ENCODE measurements at regions not wholly inside any gene's neighbourhood (a gene's known extent, or its start where the extent isn't known, plus 50 kb on each side); places are given as distances from the start of the nearest gene placed in this dataset.

GRCh38 chr18:41814651-41815050 lies 140.4 kb upstream of the PIK3C3 start:
- H3K4me1 ChIP-seq, result no peaks in the 10 kb centered on the region
- no peak overlapping the region for H3K27ac ChIP-seq
- no peak for DNase-seq (ENCODE audit: low spot score in 2 of 2)
- no peaks in the 10 kb centered on the region for H3K27me3 ChIP-seq
- WGBS, result 57% methylated on average over 2 of the region's 2 CpGs
- TF ChIP-seq, protein P1, sequence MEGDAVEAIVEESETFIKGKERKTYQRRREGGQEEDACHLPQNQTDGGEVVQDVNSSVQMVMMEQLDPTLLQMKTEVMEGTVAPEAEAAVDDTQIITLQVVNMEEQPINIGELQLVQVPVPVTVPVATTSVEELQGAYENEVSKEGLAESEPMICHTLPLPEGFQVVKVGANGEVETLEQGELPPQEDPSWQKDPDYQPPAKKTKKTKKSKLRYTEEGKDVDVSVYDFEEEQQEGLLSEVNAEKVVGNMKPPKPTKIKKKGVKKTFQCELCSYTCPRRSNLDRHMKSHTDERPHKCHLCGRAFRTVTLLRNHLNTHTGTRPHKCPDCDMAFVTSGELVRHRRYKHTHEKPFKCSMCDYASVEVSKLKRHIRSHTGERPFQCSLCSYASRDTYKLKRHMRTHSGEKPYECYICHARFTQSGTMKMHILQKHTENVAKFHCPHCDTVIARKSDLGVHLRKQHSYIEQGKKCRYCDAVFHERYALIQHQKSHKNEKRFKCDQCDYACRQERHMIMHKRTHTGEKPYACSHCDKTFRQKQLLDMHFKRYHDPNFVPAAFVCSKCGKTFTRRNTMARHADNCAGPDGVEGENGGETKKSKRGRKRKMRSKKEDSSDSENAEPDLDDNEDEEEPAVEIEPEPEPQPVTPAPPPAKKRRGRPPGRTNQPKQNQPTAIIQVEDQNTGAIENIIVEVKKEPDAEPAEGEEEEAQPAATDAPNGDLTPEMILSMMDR (IDR thresholded peaks at IDR 0.05), result no peak
- TF ChIP-seq EP300 (IDR thresholded peaks at IDR 0.05), result no peak
- TF ChIP-seq POLR2AphosphoS5 (IDR thresholded peaks at IDR 0.05), result no peak
- TF ChIP-seq POLR2A (IDR thresholded peaks at IDR 0.05), result no peak
- H3K36me3 ChIP-seq, result no peaks in the 10 kb centered on the region
- no peak overlapping the region for H3K4me3 ChIP-seq
- no peaks in the 10 kb centered on the region for H3K9me3 ChIP-seq

GRCh38 chr18:41809652-41810051 lies 145.4 kb upstream of the PIK3C3 start:
- Histone ChIP-seq H3K4me3 (no peak overlapping the region), H3K27ac (no peak overlapping the region), H3K36me3 (no peaks in the 10 kb centered on the region), H3K9me3 (no peaks in the 10 kb centered on the region), H3K27me3 (no peaks in the 10 kb centered on the region), H3K4me1 (no peaks in the 10 kb centered on the region)
- TF ChIP-seq POLR2A (IDR thresholded peaks at IDR 0.05), result no peak
- no peak for TF ChIP-seq POLR2AphosphoS5 (IDR thresholded peaks at IDR 0.05)
- TF ChIP-seq, protein P1 (IDR thresholded peaks at IDR 0.05), result no peak
- no peak for TF ChIP-seq EP300 (IDR thresholded peaks at IDR 0.05)
- DNase-seq (ENCODE audit: low spot score in 2 of 2), result no peak
- WGBS, result 40% methylated on average over 2 of the region's 2 CpGs

- Histone ChIP-seq H3K36me3 (no peaks in the 10 kb centered on the region), H3K9me3 (no peaks in the 10 kb centered on the region), H3K4me1 (no peaks in the 10 kb centered on the region), H3K4me3 (no peak overlapping the region), H3K27me3 (no peaks in the 10 kb centered on the region), H3K27ac (no peak overlapping the region)
- DNase-seq (ENCODE audit: low spot score in 2 of 2), result no peak
- TF ChIP-seq, protein P1 (IDR thresholded peaks at IDR 0.05), result no peak
- no peak for TF ChIP-seq EP300 (IDR thresholded peaks at IDR 0.05)
- no peak for TF ChIP-seq POLR2AphosphoS5 (IDR thresholded peaks at IDR 0.05)
- no peak for TF ChIP-seq POLR2A (IDR thresholded peaks at IDR 0.05)
- 77% methylated on average over 3 of the region's 3 CpGs for WGBS
Observed at GRCh38 chr18:41805341-41805740, 149.7 kb upstream of the PIK3C3 start.

DNA sequence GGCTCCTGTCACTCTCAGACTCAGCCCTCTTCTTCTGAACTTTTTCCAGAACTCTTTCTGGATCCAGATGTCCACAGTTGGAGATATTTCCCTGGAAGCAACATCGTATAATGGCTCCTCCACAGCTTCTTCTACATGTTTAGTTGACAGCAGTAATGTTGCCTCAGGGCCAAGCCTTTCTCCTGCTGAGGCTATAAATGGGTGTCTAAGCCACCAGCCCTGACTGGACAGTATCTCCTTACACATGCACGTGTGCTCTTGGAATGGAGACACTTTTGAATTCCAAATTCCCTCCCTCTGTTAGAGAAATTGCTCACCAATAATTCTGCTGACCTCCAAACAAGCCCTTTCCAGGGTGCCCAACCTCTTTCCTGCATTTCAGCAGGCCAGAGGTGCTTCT lies 156.2 kb upstream of the PIK3C3 start:
- no peaks in the 10 kb centered on the region for H3K9me3 ChIP-seq
- WGBS, result 38% methylated on average over 2 of the region's 2 CpGs
- H3K36me3 ChIP-seq, result no peaks in the 10 kb centered on the region
- TF ChIP-seq EP300 (IDR thresholded peaks at IDR 0.05) (no peak), POLR2AphosphoS5 (IDR thresholded peaks at IDR 0.05) (no peak), POLR2A (IDR thresholded peaks at IDR 0.05) (no peak)
- TF ChIP-seq, protein P1 (IDR thresholded peaks at IDR 0.05), result no peak
- no peak for DNase-seq (ENCODE audit: low spot score in 2 of 2)
- H3K4me3 ChIP-seq, result no peak overlapping the region
- no peaks in the 10 kb centered on the region for H3K27me3 ChIP-seq
- no peaks in the 10 kb centered on the region for H3K4me1 ChIP-seq
- H3K27ac ChIP-seq, result no peak overlapping the region

DNA sequence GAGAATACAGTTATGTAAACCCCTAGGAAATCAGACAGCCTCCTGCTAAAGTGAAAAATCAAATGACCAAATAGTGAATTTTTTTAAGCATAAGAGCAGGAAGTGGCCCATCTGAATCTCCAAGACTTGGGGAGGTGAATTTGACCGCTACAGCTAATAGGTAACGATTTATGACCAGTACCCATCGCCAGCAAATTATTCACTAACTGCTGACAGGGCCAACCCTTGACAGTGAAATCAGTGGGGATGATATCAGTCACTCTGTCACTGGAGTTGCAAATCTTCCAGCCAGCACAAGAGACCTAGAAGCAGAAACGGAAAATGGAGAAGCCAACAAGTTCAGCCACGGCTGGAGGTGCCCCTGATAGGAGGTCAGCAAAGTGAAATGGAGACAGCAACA lies 164.3 kb upstream of the PIK3C3 start:
- no peaks in the 10 kb centered on the region for H3K36me3 ChIP-seq
- H3K27ac ChIP-seq, result no peak overlapping the region
- H3K27me3 ChIP-seq, result no peaks in the 10 kb centered on the region
- no peaks in the 10 kb centered on the region for H3K9me3 ChIP-seq
- no peak overlapping the region for H3K4me3 ChIP-seq
- 82% methylated on average over 5 of the region's 5 CpGs for WGBS
- H3K4me1 ChIP-seq, result no peaks in the 10 kb centered on the region
- DNase-seq (ENCODE audit: low spot score in 2 of 2), result no peak
- no peak for TF ChIP-seq POLR2A (IDR thresholded peaks at IDR 0.05)
- no peak for TF ChIP-seq POLR2AphosphoS5 (IDR thresholded peaks at IDR 0.05)
- TF ChIP-seq EP300 (IDR thresholded peaks at IDR 0.05), result no peak
- TF ChIP-seq, protein P1 (IDR thresholded peaks at IDR 0.05), result no peak
